ENCODE measurements at regions not wholly inside any gene's neighbourhood (a gene's known extent, or its start where the extent isn't known, plus 50 kb on each side); places are given as distances from the start of the nearest gene placed in this dataset.

DNA sequence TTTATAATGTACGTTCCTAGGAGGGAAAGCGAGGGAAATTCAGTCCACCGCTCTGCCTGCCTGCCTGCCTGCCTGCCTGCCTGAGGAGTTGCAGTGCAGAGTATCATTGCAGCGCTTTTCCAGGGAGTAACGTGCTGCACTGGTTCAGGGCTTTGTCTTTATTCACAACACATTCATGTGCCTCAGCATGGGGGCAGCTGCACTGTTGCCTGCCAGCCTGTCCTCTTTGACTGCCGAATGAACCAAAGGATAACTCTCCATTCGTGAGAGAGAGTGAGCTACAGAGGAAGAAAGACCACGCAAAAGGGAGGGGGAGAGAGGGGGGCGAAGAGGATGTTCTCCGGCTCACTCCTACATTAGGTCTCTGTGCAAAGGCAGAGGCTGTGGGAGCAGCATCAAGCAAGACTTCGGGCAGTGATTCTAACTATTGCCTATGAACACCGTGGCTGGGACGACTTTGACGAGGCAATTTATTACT lies 791.2 kb downstream of the MAT2B start:
- in situ Hi-C loops (cut with MboI): no loop called here
- H3K9ac ChIP-seq: no peak overlapping the region
- no peaks in the 10 kb centered on the region for H3K4me1 ChIP-seq (ENCODE audit: insufficient read depth)
- no peaks in the 10 kb centered on the region for H3K27me3 ChIP-seq (replicated peaks; ENCODE audit: insufficient read depth)
- DNase-seq: no peak
- no peaks in the 10 kb centered on the region for H3K36me3 ChIP-seq (ENCODE audit: low read depth)
- no peaks in the 10 kb centered on the region for H3K79me2 ChIP-seq (ENCODE audit: insufficient read depth)
- H3K9me2 ChIP-seq (ENCODE audit: insufficient read depth): no peaks in the 10 kb centered on the region
- H4K20me1 ChIP-seq (ENCODE audit: insufficient read depth): no peaks in the 10 kb centered on the region
- WGBS, 2 experiments (ENCODE audit: low coverage in 1 of 2, low lambda C conversion rate in 2 of 2, missing lambda C conversion rate in 2 of 2): 9 to 13% methylated on average over 12 to 14 of the region's 14 CpGs
- H3K4me2 ChIP-seq (ENCODE audit: unreplicated experiment): no peak overlapping the region
- no peaks in the 10 kb centered on the region for H3F3A ChIP-seq (ENCODE audit: insufficient read depth)
- no peak for TF ChIP-seq EZH2 (IDR thresholded peaks at IDR 0.05; ENCODE audit: insufficient read depth, poor library complexity, severe bottlenecking)
- TF ChIP-seq EZH2phosphoT487 (IDR thresholded peaks at IDR 0.05; ENCODE audit: insufficient read depth, low read depth): no peak
- H3K9me3 ChIP-seq (ENCODE audit: low read depth): no peaks in the 10 kb centered on the region
- H3K27ac ChIP-seq: no peak overlapping the region
- no peak overlapping the region for H2AFZ ChIP-seq
- no peak overlapping the region for H3K4me3 ChIP-seq

DNA sequence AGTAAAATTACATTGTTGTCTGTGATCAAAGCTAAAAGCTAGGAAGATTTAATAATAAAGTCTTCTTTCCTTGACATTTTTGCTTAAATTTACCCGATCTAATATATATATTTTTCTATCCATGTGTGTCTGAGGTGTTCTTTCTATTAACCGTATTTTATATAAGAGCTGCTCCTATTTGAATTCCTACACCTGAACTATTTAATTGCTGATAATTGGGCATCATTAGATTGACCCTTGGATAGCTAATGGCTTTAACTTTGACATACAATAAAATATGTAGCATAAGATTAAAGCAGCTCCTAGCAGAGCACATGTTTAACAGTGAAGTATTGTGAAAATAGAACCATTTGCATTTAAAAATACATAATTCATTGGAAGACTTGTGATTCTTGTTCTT lies 792.7 kb downstream of the MAT2B start:
- WGBS, 2 experiments (ENCODE audit: low coverage in 1 of 2, low lambda C conversion rate in 2 of 2, missing lambda C conversion rate in 2 of 2): 14 to 22% methylated on average over 2 of the region's 2 CpGs
- Histone ChIP-seq H3K79me2 (ENCODE audit: insufficient read depth) (no peaks in the 10 kb centered on the region), H2AFZ (no peak overlapping the region), H3K4me2 (ENCODE audit: unreplicated experiment) (no peak overlapping the region), H3K27ac (no peak overlapping the region), H3K9ac (no peak overlapping the region), H3F3A (ENCODE audit: insufficient read depth) (no peaks in the 10 kb centered on the region), H3K36me3 (ENCODE audit: low read depth) (no peaks in the 10 kb centered on the region), H4K20me1 (ENCODE audit: insufficient read depth) (no peaks in the 10 kb centered on the region), H3K9me2 (ENCODE audit: insufficient read depth) (no peaks in the 10 kb centered on the region), H3K9me3 (ENCODE audit: low read depth) (no peaks in the 10 kb centered on the region), H3K4me1 (ENCODE audit: insufficient read depth) (no peaks in the 10 kb centered on the region), H3K4me3 (no peak overlapping the region), H3K27me3 (replicated peaks; ENCODE audit: insufficient read depth) (no peaks in the 10 kb centered on the region)
- in situ Hi-C loops (cut with MboI): no loop called here
- DNase-seq: no peak
- TF ChIP-seq EZH2phosphoT487 (IDR thresholded peaks at IDR 0.05; ENCODE audit: insufficient read depth, low read depth) (no peak), EZH2 (IDR thresholded peaks at IDR 0.05; ENCODE audit: insufficient read depth, poor library complexity, severe bottlenecking) (no peak)

- no peak overlapping the region for H3K4me2 ChIP-seq (ENCODE audit: unreplicated experiment)
- no peaks in the 10 kb centered on the region for H3K9me2 ChIP-seq (ENCODE audit: insufficient read depth)
- in situ Hi-C loops (cut with MboI): no loop called here
- no peaks in the 10 kb centered on the region for H3K79me2 ChIP-seq (ENCODE audit: insufficient read depth)
- H3K9ac ChIP-seq: no peak overlapping the region
- no peaks in the 10 kb centered on the region for H4K20me1 ChIP-seq (ENCODE audit: insufficient read depth)
- no peaks in the 10 kb centered on the region for H3F3A ChIP-seq (ENCODE audit: insufficient read depth)
- H3K4me3 ChIP-seq: no peak overlapping the region
- TF ChIP-seq EZH2 (IDR thresholded peaks at IDR 0.05; ENCODE audit: insufficient read depth, poor library complexity, severe bottlenecking) (no peak), EZH2phosphoT487 (IDR thresholded peaks at IDR 0.05; ENCODE audit: insufficient read depth, low read depth) (no peak)
- H3K27me3 ChIP-seq (replicated peaks; ENCODE audit: insufficient read depth): no peaks in the 10 kb centered on the region
- no peak overlapping the region for H3K27ac ChIP-seq
- H3K4me1 ChIP-seq (ENCODE audit: insufficient read depth): no peaks in the 10 kb centered on the region
- H3K9me3 ChIP-seq (ENCODE audit: low read depth): no peaks in the 10 kb centered on the region
- H3K36me3 ChIP-seq (ENCODE audit: low read depth): no peaks in the 10 kb centered on the region
- no peak for DNase-seq
- H2AFZ ChIP-seq: no peak overlapping the region
These were observed 794.9 kb downstream of the MAT2B start for GRCh38 chr5:164300295-164300694.

DNA sequence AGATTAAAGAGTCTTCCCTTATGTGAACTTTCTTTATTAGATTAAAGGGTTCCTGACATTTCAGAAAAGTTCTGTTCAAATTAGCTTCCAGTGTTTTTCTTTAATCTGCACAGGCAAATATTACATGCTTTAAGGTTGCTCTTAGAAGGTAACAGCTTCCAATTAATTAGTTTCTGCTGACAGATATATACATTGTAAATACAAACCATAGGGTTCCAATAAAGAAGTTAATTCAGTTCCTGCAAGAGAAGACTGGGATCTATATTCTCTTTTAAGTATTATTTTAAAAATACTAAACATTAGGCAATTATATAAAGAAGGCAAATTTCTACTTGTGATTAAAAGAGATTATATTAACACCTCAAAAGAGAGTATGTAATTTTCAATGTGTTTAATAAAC lies 795.7 kb downstream of the MAT2B start:
- DNase-seq: no peak
- in situ Hi-C loops (cut with MboI): no loop called here
- TF ChIP-seq EZH2phosphoT487 (IDR thresholded peaks at IDR 0.05; ENCODE audit: insufficient read depth, low read depth): no peak
- no peak for TF ChIP-seq EZH2 (IDR thresholded peaks at IDR 0.05; ENCODE audit: insufficient read depth, poor library complexity, severe bottlenecking)
- Histone ChIP-seq H2AFZ (no peak overlapping the region), H3K27ac (no peak overlapping the region), H3K4me3 (no peak overlapping the region), H3F3A (ENCODE audit: insufficient read depth) (no peaks in the 10 kb centered on the region), H3K79me2 (ENCODE audit: insufficient read depth) (no peaks in the 10 kb centered on the region), H4K20me1 (ENCODE audit: insufficient read depth) (no peaks in the 10 kb centered on the region), H3K9me2 (ENCODE audit: insufficient read depth) (no peaks in the 10 kb centered on the region), H3K36me3 (ENCODE audit: low read depth) (no peaks in the 10 kb centered on the region), H3K4me2 (ENCODE audit: unreplicated experiment) (no peak overlapping the region), H3K4me1 (ENCODE audit: insufficient read depth) (no peaks in the 10 kb centered on the region), H3K9ac (no peak overlapping the region), H3K9me3 (ENCODE audit: low read depth) (no peaks in the 10 kb centered on the region), H3K27me3 (replicated peaks; ENCODE audit: insufficient read depth) (no peaks in the 10 kb centered on the region)

GRCh38 chr5:164301708-164302107 lies 796.3 kb downstream of the MAT2B start:
- H3K4me2 ChIP-seq (ENCODE audit: unreplicated experiment): no peak overlapping the region
- H4K20me1 ChIP-seq (ENCODE audit: insufficient read depth): no peaks in the 10 kb centered on the region
- no peak overlapping the region for H3K4me3 ChIP-seq
- no peaks in the 10 kb centered on the region for H3K27me3 ChIP-seq (replicated peaks; ENCODE audit: insufficient read depth)
- H3K9me3 ChIP-seq (ENCODE audit: low read depth): no peaks in the 10 kb centered on the region
- DNase-seq: no peak
- H3K9ac ChIP-seq: no peak overlapping the region
- no peaks in the 10 kb centered on the region for H3K79me2 ChIP-seq (ENCODE audit: insufficient read depth)
- in situ Hi-C loops (cut with MboI): no loop called here
- no peak overlapping the region for H2AFZ ChIP-seq
- no peak overlapping the region for H3K27ac ChIP-seq
- H3F3A ChIP-seq (ENCODE audit: insufficient read depth): no peaks in the 10 kb centered on the region
- WGBS, 2 experiments (ENCODE audit: low coverage in 1 of 2, low lambda C conversion rate in 2 of 2, missing lambda C conversion rate in 2 of 2): 20 to 26% methylated on average over 3 of the region's 3 CpGs
- TF ChIP-seq EZH2phosphoT487 (IDR thresholded peaks at IDR 0.05; ENCODE audit: insufficient read depth, low read depth) (no peak), EZH2 (IDR thresholded peaks at IDR 0.05; ENCODE audit: insufficient read depth, poor library complexity, severe bottlenecking) (no peak)
- H3K4me1 ChIP-seq (ENCODE audit: insufficient read depth): no peaks in the 10 kb centered on the region
- H3K9me2 ChIP-seq (ENCODE audit: insufficient read depth): no peaks in the 10 kb centered on the region
- H3K36me3 ChIP-seq (ENCODE audit: low read depth): no peaks in the 10 kb centered on the region
